ENCODE measurements at regions not wholly inside any gene's neighbourhood (a gene's known extent, or its start where the extent isn't known, plus 50 kb on each side); places are given as distances from the start of the nearest gene placed in this dataset.

DNA sequence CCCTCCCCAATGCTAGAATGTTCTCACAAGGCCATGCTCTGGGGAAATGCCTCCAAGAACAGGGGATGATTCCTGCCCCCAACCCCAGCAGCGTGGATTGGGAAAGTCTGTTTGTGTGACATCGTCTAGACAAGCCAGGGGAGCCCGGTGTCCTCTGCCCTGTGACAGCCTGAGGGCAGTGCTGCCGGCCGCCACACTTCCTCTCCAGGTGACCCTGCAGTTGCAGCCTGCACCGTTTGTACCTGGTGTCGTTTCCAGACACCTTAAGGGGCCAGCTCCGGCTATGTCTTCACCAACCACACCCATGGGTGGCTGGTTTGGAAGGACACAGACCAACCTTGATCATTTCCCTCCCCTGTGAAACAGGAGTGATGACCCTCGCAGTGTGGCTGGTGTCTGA, 372.6 kb downstream of the BCL11B start:
- TF ChIP-seq, protein P1, sequence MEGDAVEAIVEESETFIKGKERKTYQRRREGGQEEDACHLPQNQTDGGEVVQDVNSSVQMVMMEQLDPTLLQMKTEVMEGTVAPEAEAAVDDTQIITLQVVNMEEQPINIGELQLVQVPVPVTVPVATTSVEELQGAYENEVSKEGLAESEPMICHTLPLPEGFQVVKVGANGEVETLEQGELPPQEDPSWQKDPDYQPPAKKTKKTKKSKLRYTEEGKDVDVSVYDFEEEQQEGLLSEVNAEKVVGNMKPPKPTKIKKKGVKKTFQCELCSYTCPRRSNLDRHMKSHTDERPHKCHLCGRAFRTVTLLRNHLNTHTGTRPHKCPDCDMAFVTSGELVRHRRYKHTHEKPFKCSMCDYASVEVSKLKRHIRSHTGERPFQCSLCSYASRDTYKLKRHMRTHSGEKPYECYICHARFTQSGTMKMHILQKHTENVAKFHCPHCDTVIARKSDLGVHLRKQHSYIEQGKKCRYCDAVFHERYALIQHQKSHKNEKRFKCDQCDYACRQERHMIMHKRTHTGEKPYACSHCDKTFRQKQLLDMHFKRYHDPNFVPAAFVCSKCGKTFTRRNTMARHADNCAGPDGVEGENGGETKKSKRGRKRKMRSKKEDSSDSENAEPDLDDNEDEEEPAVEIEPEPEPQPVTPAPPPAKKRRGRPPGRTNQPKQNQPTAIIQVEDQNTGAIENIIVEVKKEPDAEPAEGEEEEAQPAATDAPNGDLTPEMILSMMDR (conservative IDR thresholded peaks at IDR 0.05) = no peak
- H3K27ac ChIP-seq = no peak overlapping the region

DNA sequence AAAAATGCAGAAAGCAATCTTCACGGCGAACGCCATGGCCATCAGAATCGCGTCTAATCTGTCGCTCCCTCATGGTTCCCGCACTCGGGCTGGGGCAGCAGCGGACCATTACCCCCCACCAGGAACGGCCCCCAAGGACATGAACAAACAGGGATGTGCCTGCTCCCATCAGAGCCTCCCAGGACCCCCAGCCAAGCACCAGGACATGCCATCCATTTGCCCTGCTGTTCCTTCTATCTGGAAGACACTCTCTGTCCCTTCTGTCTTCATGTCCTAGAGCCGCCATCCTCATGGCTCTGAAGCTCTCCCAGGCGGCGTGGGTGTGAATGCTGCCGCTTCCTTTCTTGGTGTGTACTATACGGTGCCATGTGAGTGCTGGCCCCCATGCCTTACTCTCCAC, 371.8 kb downstream of the BCL11B start:
- H3K27ac ChIP-seq = no peak overlapping the region

DNA sequence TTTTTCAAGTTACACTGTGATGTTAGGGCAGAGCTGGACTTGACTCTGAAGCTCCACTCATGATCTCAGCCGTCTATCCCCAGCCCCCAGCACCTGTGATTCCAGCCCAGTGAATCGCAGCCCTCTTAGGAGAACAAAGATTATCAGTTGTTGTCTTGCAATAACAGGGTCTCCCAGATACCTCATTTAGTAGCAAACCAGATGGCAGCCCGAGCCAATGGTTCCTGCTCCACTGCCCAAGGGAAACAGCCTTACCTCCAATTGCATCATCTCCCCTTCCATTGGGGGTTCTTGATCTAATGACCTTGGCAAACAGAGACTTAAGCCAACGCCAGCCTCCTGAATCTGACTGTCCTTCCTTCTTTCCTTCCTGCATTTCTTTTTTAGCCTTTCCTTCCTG, 371.2 kb downstream of the BCL11B start:
- no peak overlapping the region for H3K27ac ChIP-seq
- TF ChIP-seq, protein P1 (conservative IDR thresholded peaks at IDR 0.05) = no peak

More for the DNA sequence above, 371.8 kb downstream of the BCL11B start:
- TF ChIP-seq, protein P1 (conservative IDR thresholded peaks at IDR 0.05) = no peak

DNA sequence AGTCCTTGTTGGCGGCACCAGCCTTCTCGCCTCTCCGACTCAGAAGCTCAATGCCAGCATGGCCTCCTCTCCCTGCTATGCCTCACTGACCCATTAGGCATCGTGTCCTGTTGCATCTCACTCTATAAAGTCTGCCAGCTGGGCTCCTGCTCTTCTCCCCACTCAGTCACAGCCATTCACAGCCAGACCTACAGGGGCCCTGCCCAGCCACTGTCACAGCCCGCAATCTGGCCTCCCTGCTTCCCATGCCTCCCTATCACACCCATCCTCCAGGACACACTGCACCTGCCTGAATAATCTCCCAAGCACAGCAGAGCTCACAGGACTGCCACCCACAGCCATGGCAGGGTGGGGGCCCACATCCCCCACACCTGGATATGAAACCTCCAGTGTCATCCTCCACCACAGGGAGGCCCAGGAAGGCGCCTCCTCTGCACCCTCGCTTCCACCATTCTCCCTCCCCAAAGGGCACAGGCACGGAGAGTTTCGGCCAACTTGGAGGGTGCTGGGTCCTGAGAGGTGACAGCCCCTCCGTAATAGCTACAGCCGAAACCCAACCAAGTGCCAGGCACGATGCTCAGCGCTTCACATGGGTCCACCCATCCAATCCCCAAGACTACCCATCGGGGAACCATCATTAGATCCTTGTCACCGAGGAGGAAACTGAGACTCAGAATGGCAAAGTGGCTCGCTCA, 370.3 kb downstream of the BCL11B start:
- no peak overlapping the region for H3K27ac ChIP-seq
- TF ChIP-seq, protein P1 (conservative IDR thresholded peaks at IDR 0.05) = no peak

DNA sequence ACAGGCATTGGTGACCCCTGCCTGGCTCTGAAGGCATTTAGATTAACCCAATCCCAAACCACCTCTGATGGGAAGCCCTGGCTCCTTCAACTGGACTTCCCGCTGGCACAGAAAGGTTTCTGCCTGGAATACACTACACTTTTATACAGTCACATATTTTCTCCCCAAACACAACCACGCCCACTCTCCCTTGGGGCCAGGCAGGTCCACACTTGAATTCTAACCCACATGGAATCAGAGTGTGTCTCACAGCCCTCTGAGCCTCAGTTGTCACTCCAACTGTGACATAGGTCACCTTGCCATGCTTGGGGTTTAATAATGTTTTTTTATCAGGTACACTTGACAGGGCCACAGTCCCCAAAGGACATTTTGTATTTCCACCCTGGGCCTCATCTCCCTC, 368.6 kb downstream of the BCL11B start:
- TF ChIP-seq, protein P1 (conservative IDR thresholded peaks at IDR 0.05) = no peak
- no peak overlapping the region for H3K27ac ChIP-seq

DNA sequence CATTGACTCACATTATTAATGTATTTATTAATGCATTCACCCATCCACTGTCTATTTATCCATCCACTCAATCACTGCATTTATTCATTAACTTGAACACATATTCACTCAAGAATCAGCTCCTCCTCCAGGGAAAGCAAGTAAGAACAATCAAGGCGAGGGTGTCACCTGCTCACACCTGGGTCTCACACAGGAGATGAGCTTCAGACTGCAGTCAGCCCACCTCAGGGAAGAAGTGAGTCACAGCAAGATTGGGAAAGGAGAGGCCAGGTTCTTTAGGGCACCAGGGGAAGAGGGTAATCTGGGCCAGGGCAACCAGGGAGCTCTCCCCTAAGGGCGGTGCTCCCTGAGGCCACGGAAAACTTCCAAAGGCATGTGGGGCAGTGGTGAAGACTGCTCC, 367.3 kb downstream of the BCL11B start:
- H3K27ac ChIP-seq = no peak overlapping the region
- TF ChIP-seq, protein P1 (conservative IDR thresholded peaks at IDR 0.05) = no peak

DNA sequence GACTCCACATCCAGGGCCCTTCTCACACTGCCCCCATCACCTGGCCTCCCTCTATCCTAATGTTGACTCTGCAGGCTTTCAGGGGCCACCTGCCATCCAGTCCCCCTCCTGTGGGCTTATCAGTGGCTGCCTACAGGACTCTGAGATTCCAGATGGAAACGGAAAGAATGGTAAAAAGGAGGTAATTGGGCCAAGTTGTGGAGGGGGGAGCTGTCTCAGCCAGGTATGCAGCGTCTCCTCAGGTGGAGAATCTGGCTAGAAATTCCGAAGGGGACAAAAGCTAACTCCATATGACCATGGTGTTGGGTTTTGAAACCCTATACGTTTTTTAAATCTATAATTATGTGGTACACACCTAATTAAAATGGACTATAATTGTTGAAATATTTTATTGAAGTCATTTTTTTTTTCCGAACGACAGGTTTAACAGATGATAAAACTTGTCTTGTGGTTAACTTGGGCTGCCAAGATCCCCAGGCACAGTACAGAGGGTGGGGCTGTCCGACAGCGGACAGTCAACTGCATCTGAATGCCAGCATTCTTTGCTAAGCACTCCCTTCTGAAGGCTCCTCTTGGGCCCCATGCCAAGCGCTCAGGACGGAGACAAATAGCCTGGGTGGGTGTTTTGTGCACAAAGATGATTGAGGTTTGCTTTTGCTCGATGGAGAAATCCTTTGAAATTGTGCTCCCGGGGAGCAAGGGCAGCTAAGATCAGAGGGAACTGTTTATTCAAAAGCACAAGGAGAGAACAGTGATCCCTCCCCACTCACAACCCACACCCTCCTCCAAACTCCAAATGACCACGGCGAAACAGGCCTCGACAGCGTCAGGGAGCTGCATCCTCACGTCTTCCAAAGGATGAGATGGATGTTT, 365.6 kb downstream of the BCL11B start:
- H3K27ac ChIP-seq = no peak overlapping the region

More for the DNA sequence above, 365.6 kb downstream of the BCL11B start:
- TF ChIP-seq, protein P1 (conservative IDR thresholded peaks at IDR 0.05) = no peak
